NB4 (cell line): ENCODE measurements at regions not wholly inside any gene's neighbourhood (a gene's known extent, or its start where the extent isn't known, plus 50 kb on each side); places are given as distances from the start of the nearest gene placed in this dataset.
A peak's percentile ranks its signal among the peaks of the same experiment; 100 is the strongest.

ENCODE experiments used
- DNase-seq: peaks from one replicate; pipeline ENCODE4 v3.0.0; 2010; ENCODE audit warnings: low read depth
- H3K4me3 ChIP-seq: one replicate; pipeline ENCODE4 v1.5.1; 2011; ENCODE audit warnings: mild to moderate bottlenecking, low read depth, low read length, moderate library complexity
- MYC ChIP-seq: IDR thresholded peaks from 2 replicates; pipeline ENCODE4 v1.6.1; 2011; ENCODE audit warnings: low read depth, low read length
- POLR2A ChIP-seq: IDR thresholded peaks from 2 replicates; pipeline ENCODE4 v1.6.1; 2011; ENCODE audit warnings: mild to moderate bottlenecking; ENCODE audit not compliant: insufficient read length; ENCODE audit errors: extremely low read depth
- TF ChIP-seq, protein P1 (sequence below): IDR thresholded peaks from one replicate; pipeline ENCODE4 v1.5.1; 2012; ENCODE audit warnings: low read depth, low read length
- TF ChIP-seq, protein P2 (sequence below): IDR thresholded peaks from 2 replicates; pipeline ENCODE4 v1.6.1; 2011; ENCODE audit warnings: low read depth, low read length

GRCh38 chr11:127620671-127621070 lies 620.1 kb upstream of the KIRREL3 start:
- TF ChIP-seq POLR2A (no peak), MYC (no peak)
- TF ChIP-seq, protein P1, sequence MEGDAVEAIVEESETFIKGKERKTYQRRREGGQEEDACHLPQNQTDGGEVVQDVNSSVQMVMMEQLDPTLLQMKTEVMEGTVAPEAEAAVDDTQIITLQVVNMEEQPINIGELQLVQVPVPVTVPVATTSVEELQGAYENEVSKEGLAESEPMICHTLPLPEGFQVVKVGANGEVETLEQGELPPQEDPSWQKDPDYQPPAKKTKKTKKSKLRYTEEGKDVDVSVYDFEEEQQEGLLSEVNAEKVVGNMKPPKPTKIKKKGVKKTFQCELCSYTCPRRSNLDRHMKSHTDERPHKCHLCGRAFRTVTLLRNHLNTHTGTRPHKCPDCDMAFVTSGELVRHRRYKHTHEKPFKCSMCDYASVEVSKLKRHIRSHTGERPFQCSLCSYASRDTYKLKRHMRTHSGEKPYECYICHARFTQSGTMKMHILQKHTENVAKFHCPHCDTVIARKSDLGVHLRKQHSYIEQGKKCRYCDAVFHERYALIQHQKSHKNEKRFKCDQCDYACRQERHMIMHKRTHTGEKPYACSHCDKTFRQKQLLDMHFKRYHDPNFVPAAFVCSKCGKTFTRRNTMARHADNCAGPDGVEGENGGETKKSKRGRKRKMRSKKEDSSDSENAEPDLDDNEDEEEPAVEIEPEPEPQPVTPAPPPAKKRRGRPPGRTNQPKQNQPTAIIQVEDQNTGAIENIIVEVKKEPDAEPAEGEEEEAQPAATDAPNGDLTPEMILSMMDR = no peak
- TF ChIP-seq, protein P2, sequence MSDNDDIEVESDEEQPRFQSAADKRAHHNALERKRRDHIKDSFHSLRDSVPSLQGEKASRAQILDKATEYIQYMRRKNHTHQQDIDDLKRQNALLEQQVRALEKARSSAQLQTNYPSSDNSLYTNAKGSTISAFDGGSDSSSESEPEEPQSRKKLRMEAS = no peak
- H3K4me3 ChIP-seq = no peak overlapping the region
- peak; percentile 6 for DNase-seq

DNA sequence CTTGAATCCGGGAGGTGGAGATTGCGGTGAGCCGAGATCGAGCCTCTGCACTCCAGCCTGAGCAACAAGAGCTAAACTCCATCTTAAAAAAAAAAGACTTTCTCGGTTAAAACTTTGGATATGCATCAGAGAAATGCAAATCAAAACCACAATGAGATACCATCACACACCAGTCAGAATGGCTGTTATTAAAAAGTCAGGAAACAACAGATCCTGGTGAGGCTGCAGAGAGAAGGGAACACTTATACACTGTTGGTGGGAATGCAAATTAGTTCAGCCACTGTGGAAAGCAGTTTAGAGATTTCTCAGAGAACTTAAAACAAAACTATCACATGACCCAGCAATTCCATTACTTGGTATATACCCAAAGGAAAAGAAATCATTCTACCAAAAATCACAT lies 619.4 kb upstream of the KIRREL3 start:
- TF ChIP-seq, protein P2 = no peak
- TF ChIP-seq MYC (no peak), POLR2A (no peak)
- TF ChIP-seq, protein P1 = no peak
- no peak overlapping the region for H3K4me3 ChIP-seq
- DNase-seq = no peak

DNA sequence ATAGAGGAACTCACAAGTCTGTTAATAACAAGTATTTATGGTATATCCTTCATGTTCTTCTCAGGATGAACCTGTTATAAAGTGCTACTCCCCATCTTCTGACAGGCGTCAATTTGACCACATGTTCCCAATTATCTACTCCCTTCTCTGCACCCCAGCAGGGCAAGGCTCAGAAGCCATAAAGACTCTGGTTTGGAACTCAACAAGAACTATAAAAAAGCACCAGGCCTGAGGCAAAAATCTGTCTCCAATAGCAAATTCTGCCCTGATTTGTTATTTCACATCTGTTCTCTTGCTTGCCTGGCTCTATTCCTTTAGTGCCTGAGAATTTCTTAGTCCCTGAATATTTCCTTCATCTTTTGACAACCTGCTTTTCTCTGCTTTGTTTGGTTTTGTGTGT lies 618.2 kb upstream of the KIRREL3 start:
- no peak for DNase-seq
- H3K4me3 ChIP-seq = no peak overlapping the region
- TF ChIP-seq, protein P2 = no peak
- TF ChIP-seq MYC (no peak), POLR2A (no peak)
- TF ChIP-seq, protein P1 = no peak

GRCh38 chr11:127616158-127616557 lies 615.6 kb upstream of the KIRREL3 start:
- no peak overlapping the region for H3K4me3 ChIP-seq
- TF ChIP-seq, protein P1 = no peak
- TF ChIP-seq POLR2A = no peak
- no peak for DNase-seq

GRCh38 chr11:127612607-127613006 lies 612.0 kb upstream of the KIRREL3 start:
- TF ChIP-seq MYC = no peak
- no peak for TF ChIP-seq POLR2A
- TF ChIP-seq, protein P1 = no peak
- TF ChIP-seq, protein P2 = no peak
- H3K4me3 ChIP-seq = no peak overlapping the region
- DNase-seq = no peak

GRCh38 chr11:127609025-127609773 lies 608.6 kb upstream of the KIRREL3 start:
- TF ChIP-seq, protein P1 = no peak
- TF ChIP-seq, protein P2 = no peak
- TF ChIP-seq POLR2A (no peak), MYC (no peak)
- DNase-seq = no peak
- no peak overlapping the region for H3K4me3 ChIP-seq
